LNCAP (cell line): ENCODE measurements at regions not wholly inside any gene's neighbourhood (a gene's known extent, or its start where the extent isn't known, plus 50 kb on each side); places are given as distances from the start of the nearest gene placed in this dataset.

Source experiments
- CTCF ChIP-seq: fragments of 450-650 bp; IDR thresholded peaks from 2 replicates; pipeline ENCODE4 v1.5.1; 2017; ENCODE audit warnings: mild to moderate bottlenecking

DNA sequence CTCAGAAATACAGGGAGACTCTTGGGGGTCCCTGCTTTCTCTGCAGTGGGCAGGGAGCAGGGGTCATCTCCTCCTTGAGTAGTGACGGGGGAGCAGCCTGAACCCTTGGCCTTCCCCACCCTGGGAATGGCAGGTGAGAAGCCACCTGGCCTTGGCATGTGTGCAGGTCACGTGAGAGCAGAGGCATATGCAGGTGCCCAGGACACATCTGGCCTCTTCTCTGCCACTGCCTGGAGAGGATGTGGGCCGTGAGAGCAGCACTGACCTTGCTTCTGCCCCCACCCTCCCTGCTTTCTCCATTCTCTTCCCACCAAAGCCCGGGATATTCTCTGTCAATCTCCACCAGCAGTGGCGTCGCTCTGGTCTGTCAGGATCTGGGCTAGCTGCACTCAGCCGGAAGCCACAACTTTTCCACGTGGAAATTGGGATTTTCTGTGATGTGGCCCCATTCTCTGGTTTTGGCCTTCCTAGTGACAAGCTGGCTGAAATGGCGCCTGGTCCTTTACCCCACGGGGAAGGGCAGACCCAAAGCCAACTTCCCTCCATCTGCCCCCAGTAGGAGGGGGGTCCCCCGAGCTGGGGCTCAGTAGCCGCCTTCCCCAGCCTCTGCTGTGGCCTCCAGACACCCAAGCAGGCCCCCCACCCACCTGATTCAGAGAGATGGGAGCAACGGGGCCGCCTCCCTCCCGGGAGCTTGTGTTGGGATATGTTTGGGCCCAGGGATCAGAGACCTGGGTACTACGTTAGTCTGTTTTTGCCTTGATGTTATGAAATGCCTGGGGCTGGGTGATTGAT is 70.4 kb upstream of the FCN1 start:
- TF ChIP-seq CTCF, result no peak

DNA sequence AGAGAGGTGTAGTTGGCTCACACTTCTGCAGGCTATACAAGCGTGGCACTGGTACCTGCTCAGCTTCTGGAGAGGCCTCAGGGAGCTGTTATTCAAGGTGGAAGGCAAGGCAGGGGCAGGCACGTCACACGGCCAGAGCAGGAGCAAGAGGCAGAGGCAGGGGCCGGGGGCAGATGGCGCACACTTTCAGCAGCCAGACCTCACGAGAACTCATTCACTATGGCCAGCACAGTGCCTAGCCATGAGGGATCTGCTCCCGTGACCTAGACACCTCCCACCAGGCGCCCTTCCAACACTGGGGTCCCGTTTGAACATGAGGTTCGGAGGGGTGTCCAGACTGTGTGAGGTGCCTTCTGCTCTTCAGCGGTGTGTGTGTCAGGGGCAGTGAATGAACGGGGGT is 71.0 kb upstream of the FCN1 start:
- no peak for TF ChIP-seq CTCF

DNA sequence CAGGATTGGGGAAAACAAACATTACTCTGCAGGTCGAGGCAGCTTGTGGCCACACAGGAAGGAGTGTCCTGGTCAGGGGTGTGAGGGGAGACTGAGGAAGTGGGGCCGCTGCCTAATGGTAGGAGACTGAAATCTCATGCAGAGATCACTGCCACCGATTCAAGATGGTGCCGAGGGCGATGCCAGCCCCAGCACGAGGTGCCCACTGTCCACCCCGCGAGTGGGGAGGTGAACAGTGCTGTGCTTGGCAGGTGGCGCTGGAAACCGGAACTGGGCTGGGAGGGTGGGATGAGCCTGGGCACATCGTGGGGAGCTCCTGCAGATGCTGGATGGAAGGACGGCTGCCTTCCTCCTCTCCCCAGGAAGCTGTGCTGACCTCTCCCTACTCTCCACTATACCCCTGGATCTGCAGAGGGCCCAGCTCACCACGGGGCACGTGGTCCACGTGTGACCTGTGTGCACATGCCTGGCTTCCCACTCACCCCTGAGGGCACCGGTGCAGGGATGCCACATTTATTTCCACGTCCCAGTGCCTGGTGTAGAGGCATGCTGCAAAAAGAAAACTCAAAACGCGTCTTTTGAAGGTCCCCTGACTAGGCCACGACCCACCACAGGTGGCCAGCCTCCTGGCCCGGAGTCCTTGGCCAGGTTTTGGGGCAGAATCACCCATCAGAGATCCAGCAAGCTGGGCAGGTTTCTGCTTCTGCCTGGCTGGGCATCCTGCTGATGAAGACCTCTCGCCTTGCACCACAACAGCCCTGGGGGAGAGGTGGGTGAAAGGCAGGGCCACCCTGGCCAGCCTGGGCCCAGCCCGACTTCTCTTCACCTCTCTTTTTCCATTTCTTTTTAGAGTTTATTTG is 71.7 kb upstream of the FCN1 start:
- TF ChIP-seq CTCF, result no peak

GRCh38 chr9:134991808-134992754 is 74.4 kb upstream of the FCN1 start:
- no peak for TF ChIP-seq CTCF

- TF ChIP-seq CTCF, result no peak
These were observed 75.0 kb upstream of the FCN1 start for GRCh38 chr9:134992755-134993124.

- no peak for TF ChIP-seq CTCF
These were observed 75.7 kb upstream of the FCN1 start for GRCh38 chr9:134993416-134993815.
